T-helper 1 cell treated with Interleukin-12 subunit alpha and Interleukin-12 subunit beta and Interleukin-4 antibody, amounts not matched to agents 30 μg/mL and 1 μg/mL, for 36 hours (primary cell): ENCODE measurements at regions not wholly inside any gene's neighbourhood (a gene's known extent, or its start where the extent isn't known, plus 50 kb on each side); places are given as distances from the start of the nearest gene placed in this dataset.

Source experiments
- H3K27ac Mint-ChIP-seq: one replicate; pipeline ENCODE4 v1.8.0; 2021; ENCODE audit warnings: mild to moderate bottlenecking, mixed read lengths
- H3K27me3 Mint-ChIP-seq: one replicate; pipeline ENCODE4 v1.8.0; 2021; ENCODE audit warnings: low read depth, mixed read lengths
- H3K36me3 Mint-ChIP-seq: one replicate; pipeline ENCODE4 v1.8.0; 2021; ENCODE audit warnings: low read depth, mixed read lengths
- H3K4me1 Mint-ChIP-seq: one replicate; pipeline ENCODE4 v1.8.0; 2021; ENCODE audit warnings: low read depth, mixed read lengths
- H3K4me3 Mint-ChIP-seq: one replicate; pipeline ENCODE4 v1.8.0; 2021; ENCODE audit warnings: mild to moderate bottlenecking, moderate library complexity, mixed read lengths
- H3K9me3 Mint-ChIP-seq: one replicate; pipeline ENCODE4 v1.8.0; 2021; ENCODE audit warnings: mixed read lengths

- H3K4me3 Mint-ChIP-seq: no peak overlapping the region
These were observed 287.1 kb upstream of the CDH9 start for GRCh38 chr5:27325513-27325912.

GRCh38 chr5:27318701-27319100 lies 280.3 kb upstream of the CDH9 start:
- H3K27me3 Mint-ChIP-seq: no peaks in the 10 kb centered on the region
- H3K4me1 Mint-ChIP-seq: no peaks in the 10 kb centered on the region
- no peaks in the 10 kb centered on the region for H3K36me3 Mint-ChIP-seq

More at GRCh38 chr5:27325513-27325912, 287.1 kb upstream of the CDH9 start:
- peaks cover 24% of the 10 kb centered on the region for H3K9me3 Mint-ChIP-seq
- H3K4me1 Mint-ChIP-seq: no peaks in the 10 kb centered on the region
- H3K27ac Mint-ChIP-seq: no peak overlapping the region
- no peaks in the 10 kb centered on the region for H3K36me3 Mint-ChIP-seq
- no peaks in the 10 kb centered on the region for H3K27me3 Mint-ChIP-seq

DNA sequence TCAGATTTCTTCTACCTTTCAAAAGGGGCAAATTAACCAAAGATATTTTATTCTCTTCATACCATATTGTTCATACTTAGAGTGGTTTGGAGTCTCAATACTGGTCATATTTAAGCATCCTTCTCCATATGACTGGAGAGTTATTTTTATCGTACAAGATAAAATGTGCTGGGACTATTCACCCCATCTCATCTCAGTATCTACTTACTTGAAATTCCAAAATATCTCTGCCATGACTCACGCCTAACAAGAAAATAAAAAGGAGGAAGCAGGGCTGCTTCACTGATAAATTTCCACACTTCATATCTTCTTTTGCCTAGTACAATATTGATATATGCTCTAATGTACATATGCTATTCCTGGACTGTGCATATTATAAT lies 277.9 kb upstream of the CDH9 start:
- Mint-ChIP-seq H3K27me3 (no peaks in the 10 kb centered on the region), H3K4me3 (no peak overlapping the region), H3K9me3 (peaks cover 36% of the 10 kb centered on the region), H3K4me1 (no peaks in the 10 kb centered on the region), H3K36me3 (no peaks in the 10 kb centered on the region), H3K27ac (no peak overlapping the region)

More at GRCh38 chr5:27318701-27319100, 280.3 kb upstream of the CDH9 start:
- Mint-ChIP-seq H3K27ac (no peak overlapping the region), H3K4me3 (no peak overlapping the region), H3K9me3 (peaks cover 32% of the 10 kb centered on the region)

DNA sequence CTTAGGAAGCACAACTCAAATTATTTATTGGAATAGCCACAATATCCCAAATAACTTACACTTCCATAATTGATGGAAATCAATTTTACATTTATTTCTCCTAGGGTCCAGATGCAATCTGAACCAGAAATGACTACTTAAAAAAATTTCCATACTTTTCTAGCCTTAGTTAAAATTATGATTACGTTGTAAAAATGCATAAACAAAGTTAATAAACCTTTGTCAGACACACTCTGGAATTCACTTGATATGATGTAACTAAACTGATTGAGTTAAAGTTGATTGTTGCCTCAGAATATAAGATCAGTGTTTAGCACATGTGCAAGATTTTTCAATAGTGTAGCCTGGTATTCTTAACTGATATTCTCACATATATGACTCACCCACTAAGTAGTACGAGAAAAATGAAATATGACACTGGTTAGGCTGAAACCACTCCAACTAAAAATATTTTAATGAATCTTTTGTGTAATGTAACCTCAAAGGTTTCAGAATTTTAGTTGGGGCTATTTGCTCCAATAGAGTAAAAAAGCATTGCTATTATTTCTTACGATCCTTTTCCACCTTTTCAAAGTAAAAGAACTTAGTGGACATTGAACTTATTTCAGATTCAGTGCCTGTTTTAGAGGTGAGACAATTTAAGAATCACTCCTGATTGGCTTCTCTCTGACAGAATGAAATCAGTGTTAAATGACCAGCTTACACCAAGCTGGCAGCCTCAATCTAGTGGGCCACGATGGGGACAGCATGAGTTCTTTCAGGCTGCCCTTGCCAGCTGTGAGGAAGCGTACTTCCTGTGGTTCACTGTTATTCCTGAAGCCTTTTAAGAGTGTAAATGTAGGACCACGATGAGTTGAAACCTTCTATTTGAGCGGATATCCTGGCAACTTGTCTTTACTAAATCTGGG lies 277.2 kb upstream of the CDH9 start:
- Mint-ChIP-seq H3K4me3 (no peak overlapping the region), H3K4me1 (no peaks in the 10 kb centered on the region), H3K36me3 (no peaks in the 10 kb centered on the region), H3K27ac (no peak overlapping the region), H3K9me3 (peaks cover 38% of the 10 kb centered on the region), H3K27me3 (no peaks in the 10 kb centered on the region)

- Mint-ChIP-seq H3K27me3 (no peaks in the 10 kb centered on the region), H3K27ac (no peak overlapping the region), H3K4me1 (no peaks in the 10 kb centered on the region), H3K36me3 (no peaks in the 10 kb centered on the region), H3K9me3 (peaks cover 24% of the 10 kb centered on the region), H3K4me3 (no peak overlapping the region)
These were observed 275.2 kb upstream of the CDH9 start for GRCh38 chr5:27313549-27313948.

DNA sequence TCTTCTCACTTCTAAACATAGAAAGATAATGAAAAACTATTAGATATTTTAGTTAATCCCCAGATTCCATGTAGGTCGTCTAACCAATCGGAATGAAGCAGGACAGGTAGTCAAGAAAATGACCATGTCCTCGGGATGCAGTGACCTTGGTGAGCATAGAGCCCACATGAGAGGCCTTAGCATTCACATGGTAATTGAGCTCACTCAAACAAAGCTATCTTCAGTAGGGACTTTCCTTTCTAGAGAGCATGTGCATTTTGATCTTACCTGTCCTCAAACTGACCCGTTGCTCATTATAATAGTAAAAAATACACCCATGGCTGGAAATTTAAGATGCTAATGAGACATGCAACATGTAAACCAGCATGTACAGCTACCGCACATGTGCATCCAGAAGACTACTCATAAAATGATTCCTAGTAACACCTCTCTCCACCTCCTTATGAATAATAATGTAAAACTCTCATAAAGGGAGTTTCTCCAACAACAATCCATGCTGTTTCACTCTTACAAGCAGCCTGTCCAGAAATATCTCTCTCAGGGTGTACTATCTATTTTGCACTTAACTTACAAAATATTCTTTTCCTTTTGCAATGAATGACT lies 274.0 kb upstream of the CDH9 start:
- Mint-ChIP-seq H3K4me1 (no peaks in the 10 kb centered on the region), H3K27ac (no peak overlapping the region), H3K9me3 (peaks cover 25% of the 10 kb centered on the region), H3K36me3 (no peaks in the 10 kb centered on the region), H3K4me3 (no peak overlapping the region), H3K27me3 (no peaks in the 10 kb centered on the region)

DNA sequence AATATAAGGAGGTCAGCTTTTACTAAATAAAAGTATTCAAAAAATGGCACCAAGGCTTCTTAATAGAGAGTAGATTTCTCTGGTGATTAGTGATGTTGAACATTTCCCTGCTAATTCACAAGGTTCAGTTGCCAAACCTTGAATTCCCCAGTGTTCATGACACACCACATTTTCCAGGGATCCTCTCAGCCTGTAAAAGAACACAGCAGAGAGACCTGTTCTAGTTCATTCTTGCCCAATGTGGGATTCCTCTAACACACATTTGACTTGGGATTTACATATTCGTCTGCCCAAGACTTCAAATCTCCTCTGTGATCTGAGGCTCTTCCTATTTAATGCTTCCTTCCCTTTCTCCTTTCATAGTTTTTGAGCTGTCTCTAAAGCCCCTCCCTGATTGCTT lies 273.2 kb upstream of the CDH9 start:
- Mint-ChIP-seq H3K36me3 (no peaks in the 10 kb centered on the region), H3K27ac (no peak overlapping the region), H3K4me3 (no peak overlapping the region), H3K27me3 (no peaks in the 10 kb centered on the region), H3K4me1 (no peaks in the 10 kb centered on the region), H3K9me3 (peaks cover 22% of the 10 kb centered on the region)

- Mint-ChIP-seq H3K27me3 (no peaks in the 10 kb centered on the region), H3K4me1 (no peaks in the 10 kb centered on the region), H3K4me3 (no peak overlapping the region), H3K9me3 (peaks cover 15% of the 10 kb centered on the region), H3K27ac (no peak overlapping the region), H3K36me3 (no peaks in the 10 kb centered on the region)
These were observed 269.8 kb upstream of the CDH9 start for GRCh38 chr5:27308153-27308552.

DNA sequence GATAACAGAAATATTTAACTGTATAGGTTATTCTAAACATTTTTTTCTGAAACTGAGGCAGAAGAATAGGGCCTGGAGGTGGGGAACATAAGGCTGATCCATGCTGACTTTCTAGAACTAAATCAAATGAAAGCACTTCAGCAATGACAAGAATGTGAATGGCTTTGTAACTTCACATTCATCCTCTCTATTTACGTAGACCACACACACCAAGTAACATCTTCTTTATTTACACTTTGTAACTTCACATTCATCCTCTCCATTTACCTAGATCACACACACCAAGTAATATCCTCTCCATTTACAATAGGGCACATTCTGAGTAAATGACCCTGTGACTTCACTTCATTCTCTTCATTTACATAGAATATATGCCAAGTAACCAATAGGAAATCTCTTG lies 251.8 kb upstream of the CDH9 start:
- Mint-ChIP-seq H3K4me3 (no peak overlapping the region), H3K27ac (no peak overlapping the region), H3K9me3 (peaks cover 14% of the 10 kb centered on the region), H3K36me3 (no peaks in the 10 kb centered on the region), H3K27me3 (no peaks in the 10 kb centered on the region), H3K4me1 (no peaks in the 10 kb centered on the region)

GRCh38 chr5:27276119-27276518 lies 237.7 kb upstream of the CDH9 start:
- Mint-ChIP-seq H3K9me3 (peaks cover 15% of the 10 kb centered on the region), H3K27me3 (no peaks in the 10 kb centered on the region), H3K36me3 (no peaks in the 10 kb centered on the region), H3K27ac (no peak overlapping the region), H3K4me1 (no peaks in the 10 kb centered on the region), H3K4me3 (no peak overlapping the region)

- Mint-ChIP-seq H3K27me3 (no peaks in the 10 kb centered on the region), H3K27ac (no peak overlapping the region), H3K9me3 (peaks cover 15% of the 10 kb centered on the region), H3K36me3 (no peaks in the 10 kb centered on the region), H3K4me3 (no peak overlapping the region), H3K4me1 (no peaks in the 10 kb centered on the region)
These were observed 237.0 kb upstream of the CDH9 start for GRCh38 chr5:27275345-27275744.

- Mint-ChIP-seq H3K27ac (no peak overlapping the region), H3K9me3 (peaks cover 26% of the 10 kb centered on the region), H3K4me3 (no peak overlapping the region), H3K27me3 (no peaks in the 10 kb centered on the region), H3K36me3 (no peaks in the 10 kb centered on the region), H3K4me1 (no peaks in the 10 kb centered on the region)
These were observed 231.4 kb upstream of the CDH9 start for GRCh38 chr5:27269766-27270165.

GRCh38 chr5:27267209-27267824 lies 228.9 kb upstream of the CDH9 start:
- Mint-ChIP-seq H3K9me3 (peaks cover 34% of the 10 kb centered on the region), H3K27me3 (no peaks in the 10 kb centered on the region), H3K4me3 (no peak overlapping the region), H3K4me1 (no peaks in the 10 kb centered on the region), H3K36me3 (no peaks in the 10 kb centered on the region), H3K27ac (no peak overlapping the region)

DNA sequence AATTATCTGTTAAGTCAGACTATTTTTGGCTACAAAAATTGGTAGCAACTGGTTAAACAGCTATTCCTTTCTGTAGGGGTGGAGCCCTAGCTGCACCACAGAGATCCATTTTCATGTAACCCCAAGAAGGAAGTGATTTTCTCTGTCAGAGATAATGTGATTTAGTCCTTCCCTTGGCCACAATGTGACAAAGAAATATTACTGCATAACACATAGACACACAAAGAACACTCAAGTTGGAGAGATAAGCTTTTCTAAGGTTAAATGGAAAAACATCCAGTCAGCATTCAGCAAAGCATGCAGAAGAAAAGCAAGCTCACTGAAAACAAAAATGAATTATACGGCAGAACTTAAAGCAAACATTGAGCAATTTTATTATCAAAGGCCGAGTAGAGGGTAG lies 227.8 kb upstream of the CDH9 start:
- Mint-ChIP-seq H3K36me3 (no peaks in the 10 kb centered on the region), H3K4me1 (no peaks in the 10 kb centered on the region), H3K4me3 (no peak overlapping the region), H3K9me3 (peaks cover 34% of the 10 kb centered on the region), H3K27me3 (no peaks in the 10 kb centered on the region), H3K27ac (no peak overlapping the region)

GRCh38 chr5:27257696-27258095 lies 219.3 kb upstream of the CDH9 start:
- no peak overlapping the region for H3K4me3 Mint-ChIP-seq
- no peaks in the 10 kb centered on the region for H3K36me3 Mint-ChIP-seq
- H3K27ac Mint-ChIP-seq: no peak overlapping the region
- H3K27me3 Mint-ChIP-seq: no peaks in the 10 kb centered on the region
- H3K4me1 Mint-ChIP-seq: no peaks in the 10 kb centered on the region
- H3K9me3 Mint-ChIP-seq: peaks cover 19% of the 10 kb centered on the region
